ENCODE measurements at regions not wholly inside any gene's neighbourhood (a gene's known extent, or its start where the extent isn't known, plus 50 kb on each side); places are given as distances from the start of the nearest gene placed in this dataset.

GRCh38 chr2:237180987-237181386 is 95.3 kb downstream of the COPS8 start:
- TF ChIP-seq EP300 (IDR thresholded peaks at IDR 0.05) (no peak), POLR2A (IDR thresholded peaks at IDR 0.05) (no peak), CTCF (IDR thresholded peaks at IDR 0.05) (no peak)

All from suprapubic skin (tissue), 3 donors.